ENCODE measurements at regions not wholly inside any gene's neighbourhood (a gene's known extent, or its start where the extent isn't known, plus 50 kb on each side); places are given as distances from the start of the nearest gene placed in this dataset.

GRCh38 chr9:18350995-18351595, 122.9 kb upstream of the ADAMTSL1 start:
- no peak for DNase-seq (ENCODE audit: low read depth)

GRCh38 chr9:18352711-18353110, 121.2 kb upstream of the ADAMTSL1 start:
- DNase-seq (ENCODE audit: low read depth), result no peak

GRCh38 chr9:18353473-18353872, 120.5 kb upstream of the ADAMTSL1 start:
- no peak for DNase-seq (ENCODE audit: low read depth)

- DNase-seq (ENCODE audit: low read depth), result no peak
Measured at GRCh38 chr9:18357321-18357720, 116.6 kb upstream of the ADAMTSL1 start.

GRCh38 chr9:18358325-18358724, 115.6 kb upstream of the ADAMTSL1 start:
- no peak for DNase-seq (ENCODE audit: low read depth)

- peak; percentile 88 for DNase-seq (ENCODE audit: low read depth)
Measured at GRCh38 chr9:18359335-18359734, 114.6 kb upstream of the ADAMTSL1 start.

- DNase-seq (ENCODE audit: low read depth), result no peak
Measured at GRCh38 chr9:18360005-18360404, 113.9 kb upstream of the ADAMTSL1 start.

DNA sequence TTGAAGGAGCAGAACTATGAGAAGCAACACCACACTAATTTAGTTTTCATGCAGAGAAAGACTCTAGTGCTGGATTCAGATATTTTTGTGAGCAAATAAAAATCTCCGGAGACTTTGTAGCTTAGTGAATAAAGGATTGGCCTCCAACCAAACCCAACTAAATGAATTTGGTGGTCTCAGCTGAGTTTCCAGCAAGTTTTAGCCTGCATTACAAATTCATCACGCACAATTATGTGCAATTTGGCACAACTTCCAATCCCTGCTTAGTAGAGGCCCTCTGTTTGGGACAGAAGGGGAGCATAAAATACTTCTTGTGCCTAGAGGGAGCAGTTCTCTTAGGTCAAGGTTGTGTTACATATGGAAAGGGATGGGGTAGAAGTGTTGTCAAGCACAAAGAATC, 112.3 kb upstream of the ADAMTSL1 start:
- DNase-seq (ENCODE audit: low read depth), result no peak

- no peak for DNase-seq (ENCODE audit: low read depth)
Measured at GRCh38 chr9:18362166-18362565, 111.8 kb upstream of the ADAMTSL1 start.

DNA sequence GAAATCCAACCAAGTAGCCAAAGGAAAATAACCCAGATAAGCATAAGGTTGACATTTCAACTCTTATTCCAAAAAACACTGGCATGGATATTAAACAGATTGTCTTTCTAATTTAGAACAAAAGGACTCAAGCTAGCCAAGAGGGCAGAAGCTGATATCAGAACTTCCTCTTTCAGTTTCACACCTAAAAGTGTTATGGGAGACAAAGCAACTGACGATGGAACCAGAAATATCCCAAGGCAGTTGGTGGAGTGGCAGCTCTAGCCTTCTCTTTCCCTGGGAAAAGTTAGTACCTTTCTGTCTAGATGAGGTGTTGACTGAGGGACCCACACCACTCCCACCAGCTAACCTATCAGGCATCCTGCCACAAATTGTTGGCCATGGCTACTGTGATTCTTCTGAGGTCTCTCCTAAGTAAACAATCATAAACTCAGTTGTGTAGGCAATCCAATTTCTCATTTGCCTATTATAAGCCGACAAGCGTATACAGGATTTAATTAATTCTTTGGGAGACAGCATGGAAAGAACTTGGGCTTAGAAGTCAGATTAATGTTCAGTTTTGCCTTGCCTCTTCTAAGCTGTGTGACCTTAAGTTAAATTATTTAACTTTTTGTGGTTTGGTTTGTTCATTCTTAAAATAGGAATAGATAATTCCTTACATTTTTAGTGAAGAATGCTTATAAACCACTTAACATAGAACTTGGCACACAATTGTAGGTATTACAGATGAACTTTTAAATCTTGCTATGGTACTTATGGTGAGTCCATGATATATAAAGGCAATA, 110.9 kb upstream of the ADAMTSL1 start:
- no peak for DNase-seq (ENCODE audit: low read depth)

DNA sequence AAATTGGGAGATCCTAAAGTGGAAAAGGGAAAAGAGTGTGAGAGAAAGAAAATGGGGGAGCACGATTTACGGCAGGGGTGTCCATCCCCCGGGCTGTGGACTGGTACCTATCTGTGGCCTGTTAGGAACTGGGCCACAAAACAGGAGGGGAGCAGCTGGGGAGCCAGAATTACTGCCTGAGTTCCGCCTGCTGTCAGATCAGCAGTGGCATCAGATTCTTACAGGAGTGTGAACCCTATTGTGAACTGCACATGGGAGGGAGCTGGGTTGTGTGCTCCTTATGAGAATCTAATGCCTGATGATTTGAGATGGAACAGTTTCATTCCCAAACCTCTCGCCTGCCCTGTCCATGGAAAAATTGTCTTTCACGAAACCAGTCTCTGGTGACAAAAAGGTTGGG, 108.3 kb upstream of the ADAMTSL1 start:
- no peak for DNase-seq (ENCODE audit: low read depth)

GRCh38 chr9:18366184-18366583, 107.8 kb upstream of the ADAMTSL1 start:
- no peak for DNase-seq (ENCODE audit: low read depth)

GRCh38 chr9:18368206-18368605, 105.7 kb upstream of the ADAMTSL1 start:
- no peak for DNase-seq (ENCODE audit: low read depth)

- no peak for DNase-seq (ENCODE audit: low read depth)
Measured at GRCh38 chr9:18371141-18371540, 102.8 kb upstream of the ADAMTSL1 start.

GRCh38 chr9:18371621-18372020, 102.3 kb upstream of the ADAMTSL1 start:
- no peak for DNase-seq (ENCODE audit: low read depth)

DNA sequence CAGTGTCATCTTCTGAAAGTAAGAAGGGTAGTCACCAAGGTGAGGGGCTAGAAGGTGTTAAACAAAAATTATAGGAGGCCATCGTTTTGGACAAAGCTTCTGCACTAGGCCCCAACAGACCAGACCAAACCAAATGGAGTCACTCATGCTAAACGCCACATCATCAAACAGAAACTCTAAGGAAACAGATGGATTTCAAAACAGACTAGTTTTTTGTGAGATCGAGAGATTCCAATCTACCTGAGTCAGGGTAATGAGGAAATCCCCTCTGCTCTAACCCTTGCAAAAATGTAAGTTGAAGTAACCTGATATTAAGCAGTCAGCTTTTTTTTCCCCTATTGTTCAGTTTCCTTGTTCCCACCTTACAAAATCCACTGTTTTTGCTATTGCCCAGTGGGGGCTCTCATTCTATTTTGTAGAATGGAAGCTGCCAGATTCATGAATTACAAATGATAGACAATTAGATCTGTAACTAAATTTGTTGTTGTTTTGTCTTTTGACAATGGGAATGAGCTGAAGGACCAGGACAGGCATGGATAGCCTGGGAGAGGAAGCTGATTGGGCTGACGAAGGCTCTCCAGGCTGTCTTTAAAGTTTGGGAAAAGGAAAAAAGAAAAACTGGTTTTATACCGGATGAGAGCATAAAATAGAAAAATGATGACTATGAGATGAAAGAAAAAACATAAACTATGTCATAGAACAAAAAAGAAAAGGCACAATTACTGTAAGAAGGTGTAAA, 94.7 kb upstream of the ADAMTSL1 start:
- DNase-seq (ENCODE audit: low read depth), result no peak

GRCh38 chr9:18382243-18382642, 91.7 kb upstream of the ADAMTSL1 start:
- no peak for DNase-seq (ENCODE audit: low read depth)

- DNase-seq (ENCODE audit: low read depth), result no peak
Measured at GRCh38 chr9:18384066-18384465, 89.9 kb upstream of the ADAMTSL1 start.

DNA sequence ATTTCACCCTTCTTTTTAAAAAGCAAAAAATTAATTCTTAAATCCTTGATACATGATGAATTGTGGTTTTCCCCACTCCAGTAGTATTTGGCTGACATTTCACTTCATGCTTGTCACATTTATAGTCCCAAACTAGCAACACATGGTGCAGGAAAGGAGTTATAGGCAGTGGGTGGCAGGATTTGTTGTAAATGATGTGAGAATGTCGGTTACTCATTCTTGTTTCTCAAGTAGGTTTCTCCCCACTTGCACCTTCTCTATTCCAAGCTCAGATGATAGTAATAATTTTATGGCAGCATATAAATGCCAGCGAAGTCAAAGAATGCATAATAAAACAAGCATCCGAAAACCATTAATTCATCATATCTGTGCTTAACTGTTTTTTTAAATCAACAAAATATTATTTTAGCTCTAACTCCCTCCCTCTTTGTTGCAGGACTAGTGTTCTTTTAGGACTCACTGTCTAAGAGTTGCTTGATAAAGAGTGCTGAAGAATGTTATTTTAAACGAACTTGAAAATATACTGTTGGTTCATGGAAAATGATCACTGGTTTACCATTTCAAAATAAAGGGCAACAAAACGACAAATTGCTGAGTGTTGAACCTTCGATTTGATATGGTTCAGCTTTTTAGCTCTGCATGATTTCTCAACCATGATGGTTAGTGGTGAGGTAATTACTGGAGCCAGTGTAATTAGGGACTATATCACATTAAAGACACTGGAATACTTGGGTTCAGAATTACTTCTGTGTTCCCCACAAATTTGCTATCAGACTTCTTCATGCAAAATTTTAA, 88.1 kb upstream of the ADAMTSL1 start:
- no peak for DNase-seq (ENCODE audit: low read depth)

DNA sequence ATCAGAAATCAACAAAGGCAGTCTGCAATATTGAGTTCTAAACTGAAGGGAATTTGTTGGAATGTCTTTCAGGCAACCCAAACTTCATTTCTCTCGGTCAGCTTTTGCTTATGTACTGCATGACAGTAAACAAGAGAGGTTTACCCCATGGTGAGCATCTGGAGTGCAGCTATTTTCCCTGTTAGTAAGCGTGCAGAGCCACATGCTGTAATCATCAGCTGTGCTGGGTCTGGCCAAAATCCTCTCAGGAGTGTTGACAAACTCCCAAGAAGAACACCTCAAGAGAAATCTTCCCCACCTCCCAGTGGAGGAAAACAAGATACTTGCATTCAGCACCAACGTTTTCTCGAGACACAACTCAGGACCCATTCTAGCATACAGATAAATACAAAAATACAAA, 83.6 kb upstream of the ADAMTSL1 start:
- no peak for DNase-seq (ENCODE audit: low read depth)

GRCh38 chr9:18393340-18394130, 80.4 kb upstream of the ADAMTSL1 start:
- DNase-seq (ENCODE audit: low read depth), result peak; percentile 95
